GM19240 (cell line): ENCODE measurements at regions not wholly inside any gene's neighbourhood (a gene's known extent, or its start where the extent isn't known, plus 50 kb on each side); places are given as distances from the start of the nearest gene placed in this dataset.

Experiments used
- DNase-seq: peaks from one replicate; pipeline ENCODE4 v3.0.0; 2011; ENCODE audit warnings: low spot score; ENCODE audit not compliant: insufficient read length

DNA sequence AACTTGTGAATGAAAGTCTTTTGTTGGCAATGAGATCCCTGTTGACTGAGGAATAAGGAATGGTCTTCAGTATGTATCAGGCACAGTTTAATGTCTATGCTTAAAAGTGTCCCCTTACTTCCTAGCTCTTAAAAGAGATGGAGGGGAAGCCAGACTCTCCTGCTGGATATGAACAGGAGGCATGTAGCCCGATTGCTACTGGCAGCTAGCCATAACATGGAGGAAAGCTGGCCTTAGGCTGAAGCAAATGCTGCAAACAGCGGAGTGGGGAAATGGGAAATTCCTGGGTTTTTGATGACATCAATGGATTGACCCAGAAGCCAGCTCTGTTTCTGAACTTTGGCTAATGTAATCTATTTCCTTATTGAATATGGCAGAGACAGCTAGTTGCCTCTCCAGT lies 266.1 kb downstream of the SLC4A3 start:
- DNase-seq: no peak

- DNase-seq: no peak
Observed at GRCh38 chr2:219897456-219897855, 270.0 kb downstream of the SLC4A3 start.

DNA sequence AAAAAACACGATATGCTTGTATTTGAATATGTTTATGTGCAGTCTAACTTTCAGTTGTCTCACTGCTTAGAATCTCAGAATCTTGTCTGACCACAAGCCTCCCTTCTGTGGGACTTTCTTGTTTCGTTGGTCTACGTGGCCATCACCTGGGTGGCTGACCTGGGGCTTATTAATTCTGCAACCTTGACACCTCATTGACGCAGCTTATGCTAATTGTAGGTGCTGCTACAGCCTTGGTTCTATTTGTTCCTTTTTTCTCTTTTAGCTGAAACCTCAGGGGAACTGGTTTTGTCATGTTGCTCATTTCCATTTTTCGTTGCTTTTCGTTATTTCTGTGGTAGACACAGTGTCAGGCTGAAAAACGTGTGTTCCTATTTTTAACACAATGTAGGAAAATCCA lies 273.7 kb downstream of the SLC4A3 start:
- DNase-seq: no peak

GRCh38 chr2:219902891-219903552 lies 275.6 kb downstream of the SLC4A3 start:
- DNase-seq: no peak

DNA sequence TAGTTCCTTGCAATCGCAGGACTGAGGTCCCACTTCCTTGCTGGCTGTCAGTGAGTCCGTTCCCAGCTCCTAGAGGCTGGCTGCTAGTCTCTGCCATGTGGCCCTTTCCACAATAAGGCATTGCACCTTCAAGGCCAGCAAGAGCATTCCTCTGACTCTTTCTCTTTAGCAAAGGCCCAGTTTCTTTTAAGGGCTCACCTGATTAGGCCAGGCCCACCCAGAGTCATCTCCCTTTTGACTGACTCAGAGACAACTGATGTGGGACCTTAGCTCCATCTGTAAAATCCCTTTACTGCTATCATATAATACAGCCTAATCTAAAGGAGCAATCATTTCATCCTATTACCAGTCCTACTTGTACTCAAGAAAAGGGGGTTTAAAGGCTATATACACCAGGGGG lies 278.2 kb downstream of the SLC4A3 start:
- DNase-seq: no peak

GRCh38 chr2:219906114-219907010 lies 278.9 kb downstream of the SLC4A3 start:
- DNase-seq: no peak

GRCh38 chr2:219907011-219907365 lies 279.6 kb downstream of the SLC4A3 start:
- no peak for DNase-seq

GRCh38 chr2:219908538-219908937 lies 281.1 kb downstream of the SLC4A3 start:
- no peak for DNase-seq

- no peak for DNase-seq
Observed at GRCh38 chr2:219911541-219911940, 284.1 kb downstream of the SLC4A3 start.

DNA sequence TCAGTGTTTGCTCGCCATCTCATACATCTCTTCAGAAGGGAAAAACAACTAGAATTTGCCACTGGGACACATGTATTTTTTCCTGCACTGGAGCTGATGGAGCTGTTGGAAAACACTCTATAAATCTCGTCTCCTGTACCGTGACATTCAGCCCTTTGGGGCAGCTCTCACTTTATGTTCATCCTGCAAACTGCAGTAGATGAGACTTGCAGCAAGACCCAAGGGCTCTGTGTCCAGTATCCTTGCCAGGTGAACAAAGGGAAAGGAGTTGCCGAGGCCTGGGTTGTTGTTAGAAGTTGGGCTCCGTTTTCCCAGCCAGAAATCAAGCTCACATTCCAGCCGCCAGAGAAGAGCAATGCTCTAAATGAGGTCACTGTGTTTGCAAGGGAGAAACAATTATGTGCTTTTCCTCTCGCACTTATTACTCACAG lies 285.1 kb downstream of the SLC4A3 start:
- DNase-seq: no peak

GRCh38 chr2:219914577-219914976 lies 287.1 kb downstream of the SLC4A3 start:
- no peak for DNase-seq

GRCh38 chr2:219916281-219916680 lies 288.9 kb downstream of the SLC4A3 start:
- no peak for DNase-seq

- no peak for DNase-seq
Observed at GRCh38 chr2:219916726-219917440, 289.5 kb downstream of the SLC4A3 start.

GRCh38 chr2:219918254-219918653 lies 290.8 kb downstream of the SLC4A3 start:
- no peak for DNase-seq

DNA sequence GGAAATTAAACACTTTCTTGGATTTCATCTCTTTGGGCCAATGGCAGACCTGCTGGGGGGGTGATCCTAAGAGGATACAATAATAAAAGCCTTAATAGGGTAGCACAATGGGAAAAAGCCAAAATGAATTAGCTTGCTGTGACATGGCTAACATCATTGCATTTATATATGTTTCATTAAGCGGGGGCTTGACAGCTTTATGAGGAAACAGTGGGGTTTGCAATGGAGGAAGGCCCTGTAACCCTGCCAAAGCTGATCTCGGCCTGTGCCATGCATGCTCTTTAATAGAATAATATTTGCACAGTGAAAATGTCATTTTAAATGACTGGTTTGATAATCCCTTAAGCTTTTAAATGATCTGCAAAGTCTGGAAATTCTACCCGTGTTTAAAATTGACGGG lies 291.5 kb downstream of the SLC4A3 start:
- DNase-seq: no peak

GRCh38 chr2:219919506-219919905 lies 292.1 kb downstream of the SLC4A3 start:
- no peak for DNase-seq

DNA sequence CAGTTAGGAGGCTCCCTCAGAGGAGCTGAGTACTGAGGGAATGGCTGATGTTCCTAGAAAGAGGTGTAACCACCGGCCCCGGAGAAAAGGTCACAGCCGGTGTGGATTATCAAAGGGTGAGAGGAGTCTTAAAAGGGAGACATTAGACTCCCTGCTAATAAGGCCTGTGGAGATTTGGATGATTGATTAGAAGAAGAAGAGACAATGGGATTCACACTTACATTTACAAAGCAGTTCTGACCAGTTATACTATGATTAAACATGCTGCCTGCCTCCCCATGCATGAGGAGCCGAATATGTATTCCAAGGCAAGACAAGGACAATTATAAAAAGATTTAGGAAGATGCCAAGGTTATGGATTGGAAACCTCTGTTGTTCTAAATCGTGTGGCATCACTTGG lies 302.4 kb downstream of the SLC4A3 start:
- no peak for DNase-seq

GRCh38 chr2:219939647-219940046 lies 312.2 kb downstream of the SLC4A3 start:
- no peak for DNase-seq

DNA sequence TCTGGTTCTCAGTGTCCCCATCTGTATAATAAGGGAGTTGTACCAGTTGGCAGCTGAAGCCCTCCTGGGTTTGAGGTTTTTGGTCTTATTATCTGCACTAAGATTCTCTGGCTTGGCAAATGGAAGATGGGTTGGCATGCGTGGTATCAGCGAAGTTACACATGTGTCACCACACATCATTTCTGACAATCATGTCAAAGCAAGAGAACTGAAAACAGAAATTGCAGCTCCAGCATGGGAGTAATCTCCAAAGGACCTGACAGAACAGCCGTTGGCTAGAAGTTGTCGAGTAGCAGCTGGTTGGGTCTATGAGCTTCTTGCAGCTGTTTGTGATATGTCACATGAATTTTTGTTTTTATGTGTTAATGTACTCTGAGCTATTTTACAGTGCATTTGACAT lies 317.4 kb downstream of the SLC4A3 start:
- DNase-seq: no peak

GRCh38 chr2:219946021-219946420 lies 318.6 kb downstream of the SLC4A3 start:
- no peak for DNase-seq

DNA sequence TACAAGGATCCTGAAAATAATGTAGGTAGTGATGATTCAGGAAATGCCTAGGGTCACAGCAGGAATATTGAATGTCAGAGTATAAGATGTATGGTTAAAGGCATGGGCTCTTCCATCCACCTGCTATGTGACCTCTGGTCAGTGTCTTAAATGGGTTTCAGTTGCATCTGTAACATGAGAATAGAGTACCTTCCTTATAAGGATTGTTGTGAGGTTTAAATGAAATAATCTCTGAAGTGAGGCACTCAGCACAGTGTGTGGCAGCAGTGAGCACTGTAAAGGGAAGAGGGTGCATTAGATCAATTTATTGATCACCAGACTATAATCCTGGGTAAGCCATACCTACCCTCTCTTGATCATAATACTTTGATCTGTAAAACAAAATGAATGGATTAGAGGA lies 319.1 kb downstream of the SLC4A3 start:
- DNase-seq: no peak

GRCh38 chr2:219947575-219947974 lies 320.1 kb downstream of the SLC4A3 start:
- DNase-seq: no peak
